ENCODE measurements at regions not wholly inside any gene's neighbourhood (a gene's known extent, or its start where the extent isn't known, plus 50 kb on each side); places are given as distances from the start of the nearest gene placed in this dataset.

GRCh38 chr2:150307258-150307657 is 180.2 kb downstream of the RND3 start:
- TF ChIP-seq CTCF (conservative IDR thresholded peaks at IDR 0.05) = no peak

More at GRCh38 chr2:150307258-150307657, 180.2 kb downstream of the RND3 start:
- DNase-seq = no peak
- H3K23me2 ChIP-seq (ENCODE audit: insufficient read length, low read depth, low read length, poor library complexity, severe bottlenecking) = no peaks in the 10 kb centered on the region
- no peak overlapping the region for H3K23ac ChIP-seq (ENCODE audit: insufficient read length, low read depth, low read length)
- Mint-ChIP-seq H3K4me1 (no peaks in the 10 kb centered on the region), H3K36me3 (ENCODE audit: insufficient read depth in 1 of 3, low read depth in 3 of 3) (peaks cover 7 to 18% (median 12%) of the 10 kb centered on the region in 3 experiments), H3K27me3 (ENCODE audit: low read depth) (no peaks in the 10 kb centered on the region), H3K9me3 (peaks cover 20 to 22% of the 10 kb centered on the region in 2 experiments), H3K27ac (no peak overlapping the region), H3K4me3 (no peak overlapping the region)
- H2BK12ac ChIP-seq (ENCODE audit: insufficient read length, low read depth, low read length) = no peak overlapping the region
- H3T11ph ChIP-seq (ENCODE audit: low read length) = no peak overlapping the region
- no peaks in the 10 kb centered on the region for H4K20me1 ChIP-seq (ENCODE audit: control insufficient read depth, insufficient read depth, insufficient read length)
- H3K4me2 ChIP-seq (ENCODE audit: insufficient read depth, insufficient read length, low read length) = no peak overlapping the region
- no peak overlapping the region for H2BK5ac ChIP-seq (ENCODE audit: insufficient read length, low read length)
- no peak overlapping the region for H2BK20ac ChIP-seq (ENCODE audit: low read depth, low read length, poor library complexity, severe bottlenecking)
- no peaks in the 10 kb centered on the region for H3K27me3 ChIP-seq (ENCODE audit: insufficient read depth, low read length)
- H3K56ac ChIP-seq (ENCODE audit: insufficient read length, low read depth, low read length) = no peak overlapping the region
- H3K9me3 ChIP-seq (ENCODE audit: control insufficient read depth, low read depth, low read length) = no peaks in the 10 kb centered on the region
- H3K27ac ChIP-seq (ENCODE audit: insufficient read length, low read depth, low read length) = no peak overlapping the region
- H3K4me1 ChIP-seq (ENCODE audit: insufficient read depth, low read length) = no peaks in the 10 kb centered on the region
- no peak overlapping the region for H3K14ac ChIP-seq (ENCODE audit: insufficient read depth, low read length)
- no peak overlapping the region for H2BK15ac ChIP-seq (ENCODE audit: low read depth, low read length)
- WGBS (ENCODE audit: extremely low coverage, insufficient read length, low lambda C conversion rate) = no CpG with 5 or more reads among the region's 1 CpG
- H3K4ac ChIP-seq (ENCODE audit: low read depth, low read length) = no peak overlapping the region
- no peak overlapping the region for H2AK5ac ChIP-seq (ENCODE audit: insufficient read length, low read length)
- no peak overlapping the region for H4K5ac ChIP-seq (ENCODE audit: insufficient read length, low read depth, low read length)
- H3K79me2 ChIP-seq (ENCODE audit: insufficient read depth, low read length) = no peaks in the 10 kb centered on the region
- H4K91ac ChIP-seq (ENCODE audit: insufficient read length, low read depth, low read length) = no peak overlapping the region
- H4K8ac ChIP-seq (replicated peaks; ENCODE audit: insufficient read length, low read depth, low read length) = no peak overlapping the region
- H3K79me1 ChIP-seq (ENCODE audit: insufficient read depth, low read depth, low read length, poor library complexity, severe bottlenecking) = no peaks in the 10 kb centered on the region
- H2AFZ ChIP-seq (ENCODE audit: low read length) = no peak overlapping the region
- no peak overlapping the region for H3K9ac ChIP-seq (ENCODE audit: extremely low read depth, insufficient read length, low read length)
- no peak overlapping the region for H2BK120ac ChIP-seq (ENCODE audit: low read depth, low read length, poor library complexity, severe bottlenecking)
- no peak overlapping the region for H3K18ac ChIP-seq (ENCODE audit: insufficient read length, low read depth, low read length)
